Epithelial cell of esophagus (primary cell): ENCODE measurements at regions not wholly inside any gene's neighbourhood (a gene's known extent, or its start where the extent isn't known, plus 50 kb on each side); places are given as distances from the start of the nearest gene placed in this dataset.

Experiments
- DNase-seq: peaks from one replicate; pipeline ENCODE4 v3.0.0; 2010; ENCODE audit warnings: low read depth
- H3K4me3 ChIP-seq: 2 replicates; pipeline ENCODE4 v1.5.1; 2011; ENCODE audit warnings: mild to moderate bottlenecking, low read length, control low read depth
- CTCF ChIP-seq: IDR thresholded peaks from 2 replicates; pipeline ENCODE4 v1.5.1; 2011; ENCODE audit warnings: low read depth, mild to moderate bottlenecking, low read length, control low read depth, inconsistent platforms; ENCODE audit not compliant: insufficient read depth; ENCODE audit errors: missing control alignments

DNA sequence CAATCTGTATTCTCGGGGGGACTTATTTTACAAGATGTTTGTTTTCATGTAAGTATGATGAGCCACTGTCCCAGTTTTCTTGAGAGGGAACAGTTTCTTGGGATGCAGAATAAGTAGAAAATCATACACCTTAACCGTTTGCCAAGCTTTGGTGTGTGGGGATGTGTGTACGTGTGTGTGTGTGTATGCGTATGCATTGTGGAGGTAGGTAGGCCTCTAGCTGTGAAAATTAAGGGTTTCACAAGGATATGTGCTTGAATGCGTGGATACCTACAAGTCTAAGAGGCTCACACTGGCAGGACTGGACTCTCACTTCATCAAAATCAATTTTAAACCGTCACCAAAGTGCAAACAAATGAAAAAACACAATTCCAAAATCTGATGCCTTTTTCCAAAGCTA lies 204.2 kb upstream of the RBMS1 start:
- no peak for TF ChIP-seq CTCF
- DNase-seq = no peak
- no peak overlapping the region for H3K4me3 ChIP-seq

- no peak for TF ChIP-seq CTCF
- no peak for DNase-seq
- no peak overlapping the region for H3K4me3 ChIP-seq
Observed at GRCh38 chr2:160700021-160700814, 206.6 kb upstream of the RBMS1 start.

- no peak for TF ChIP-seq CTCF
- no peak for DNase-seq
- no peak overlapping the region for H3K4me3 ChIP-seq
Observed at GRCh38 chr2:160701822-160702221, 208.2 kb upstream of the RBMS1 start.

DNA sequence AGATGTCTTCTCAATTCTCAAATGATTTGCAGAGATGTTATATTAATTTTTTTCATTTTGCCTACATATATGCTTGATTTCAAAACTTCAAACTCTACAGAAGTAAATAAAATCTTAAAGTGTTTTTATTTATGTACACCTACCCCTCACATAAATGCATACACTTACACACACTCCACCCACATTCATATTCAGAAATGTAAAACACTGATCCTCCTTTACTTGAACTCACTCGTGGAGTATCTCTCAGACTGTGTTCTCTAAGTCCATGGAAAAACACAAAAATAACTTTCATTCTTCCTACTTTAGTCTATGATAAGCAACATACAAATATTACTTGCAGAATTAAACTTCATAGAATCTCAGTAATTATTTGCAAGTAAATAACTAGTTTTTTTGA lies 209.1 kb upstream of the RBMS1 start:
- no peak for TF ChIP-seq CTCF
- DNase-seq = no peak
- no peak overlapping the region for H3K4me3 ChIP-seq

GRCh38 chr2:160703648-160704585 lies 210.3 kb upstream of the RBMS1 start:
- no peak for TF ChIP-seq CTCF
- no peak for DNase-seq
- H3K4me3 ChIP-seq = no peak overlapping the region

- DNase-seq = no peak
- no peak for TF ChIP-seq CTCF
- H3K4me3 ChIP-seq = no peak overlapping the region
Observed at GRCh38 chr2:160715428-160715827, 221.8 kb upstream of the RBMS1 start.
